ENCODE measurements at regions not wholly inside any gene's neighbourhood (a gene's known extent, or its start where the extent isn't known, plus 50 kb on each side); places are given as distances from the start of the nearest gene placed in this dataset.

GRCh38 chr20:4427940-4428586, 179.0 kb upstream of the ADRA1D start:
- Histone ChIP-seq H3K79me2 (ENCODE audit: control insufficient read depth, insufficient read depth, low read length) (no peaks in the 10 kb centered on the region), H3K9ac (ENCODE audit: low read length) (no peak overlapping the region), H3K27ac (ENCODE audit: low read length in 2 of 2) (no peak overlapping the region), H3K4me2 (replicated peaks; ENCODE audit: low read depth, low read length, poor library complexity, severe bottlenecking) (no peak overlapping the region), H3K27me3 (replicated peaks in 1 of 4; ENCODE audit: control extremely low read depth in 1 of 4, control insufficient read depth in 3 of 4, insufficient read depth in 4 of 4, low read length in 3 of 4) (no peaks in the 10 kb centered on the region), H3K9me3 (ENCODE audit: control extremely low read depth in 1 of 3, control insufficient read depth in 2 of 3, insufficient read depth in 1 of 3, low read length in 2 of 3) (no peaks in the 10 kb centered on the region), H3K4me1 (ENCODE audit: control insufficient read depth in 2 of 2, insufficient read depth in 2 of 2, low read length in 2 of 2) (no peaks in the 10 kb centered on the region), H4K20me1 (ENCODE audit: control insufficient read depth, insufficient read depth, low read length, poor library complexity, severe bottlenecking) (no peaks in the 10 kb centered on the region), H3K36me3 (replicated peaks in 1 of 2; ENCODE audit: control extremely low read depth in 1 of 2, control insufficient read depth in 1 of 2, extremely low read depth in 1 of 2, insufficient read depth in 2 of 2, low read length in 1 of 2) (no peaks in the 10 kb centered on the region), H3K4me3 (ENCODE audit: control extremely low read depth in 1 of 5, extremely low read depth in 1 of 5, insufficient read depth in 1 of 5, low read depth in 2 of 5, low read length in 4 of 5) (no peak overlapping the region), H2AFZ (ENCODE audit: insufficient read depth, low read depth, low read length, poor library complexity, severe bottlenecking) (no peak overlapping the region)
- ChIA-PET POLR2A (no interaction called here), CTCF (no interaction called here)
- no peaks in the 10 kb centered on the region for H3K9me3 Mint-ChIP-seq (ENCODE audit: insufficient read depth)
- WGBS (ENCODE audit: insufficient coverage) = 100% methylated on average over 3 of the region's 4 CpGs
- DNase-seq (no peak), ATAC-seq (ENCODE audit: low read depth) (no peak)
- no peak overlapping the region for H3K4me3 Mint-ChIP-seq
- no peak overlapping the region for H3K27ac Mint-ChIP-seq
- H3K27me3 Mint-ChIP-seq = peaks cover 15% of the 10 kb centered on the region
- intact Hi-C loops (cut with micrococcal nuclease) = no loop called here
- no peaks in the 10 kb centered on the region for H3K4me1 Mint-ChIP-seq
- TF ChIP-seq CTCF (IDR thresholded peaks at IDR 0.05) (no peak), EZH2 (IDR thresholded peaks at IDR 0.05; ENCODE audit: borderline replicate concordance, insufficient read depth, low read depth, low read length, poor library complexity, severe bottlenecking) (no peak)

DNA sequence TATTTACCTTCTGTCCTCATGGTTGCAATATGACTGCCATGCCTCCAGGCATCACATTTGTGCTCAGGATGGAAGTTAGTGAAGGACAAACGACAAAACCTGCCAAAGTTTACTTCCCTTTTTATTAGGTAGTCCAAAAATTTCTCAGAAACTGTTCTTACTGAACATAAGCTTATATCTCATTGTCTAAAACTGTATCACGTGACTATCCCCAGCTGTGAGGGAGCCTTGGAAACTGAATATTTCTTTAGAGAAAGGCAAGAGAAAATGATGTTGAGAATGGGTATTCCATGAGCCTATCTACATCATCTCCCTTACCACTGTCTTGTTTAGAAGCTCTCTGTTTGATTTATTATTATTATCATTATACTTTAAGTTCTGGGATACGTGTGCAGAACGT, 169.1 kb upstream of the ADRA1D start:
- intact Hi-C loops (cut with micrococcal nuclease) = no loop called here
- Mint-ChIP-seq H3K9me3 (ENCODE audit: insufficient read depth) (no peaks in the 10 kb centered on the region), H3K4me1 (peaks cover 3% of the 10 kb centered on the region), H3K27me3 (no peaks in the 10 kb centered on the region), H3K4me3 (no peak overlapping the region), H3K27ac (no peak overlapping the region)
- no peak for DNase-seq
- H3K9me3 ChIP-seq (ENCODE audit: control extremely low read depth in 1 of 3, control insufficient read depth in 2 of 3, insufficient read depth in 1 of 3, low read length in 2 of 3) = no peaks in the 10 kb centered on the region
- no peak for ATAC-seq (ENCODE audit: low read depth)
- H3K9ac ChIP-seq (ENCODE audit: low read length) = no peak overlapping the region
- H3K4me2 ChIP-seq (replicated peaks; ENCODE audit: low read depth, low read length, poor library complexity, severe bottlenecking) = no peak overlapping the region
- H3K79me2 ChIP-seq (ENCODE audit: control insufficient read depth, insufficient read depth, low read length) = no peaks in the 10 kb centered on the region
- no peak overlapping the region for H3K27ac ChIP-seq (ENCODE audit: low read length in 2 of 2)
- ChIA-PET POLR2A (no interaction called here), CTCF (no interaction called here)
- H3K36me3 ChIP-seq (replicated peaks in 1 of 2; ENCODE audit: control extremely low read depth in 1 of 2, control insufficient read depth in 1 of 2, extremely low read depth in 1 of 2, insufficient read depth in 2 of 2, low read length in 1 of 2) = no peaks in the 10 kb centered on the region
- 0% methylated on average over 1 of the region's 4 CpGs for WGBS (ENCODE audit: insufficient coverage)
- H4K20me1 ChIP-seq (ENCODE audit: control insufficient read depth, insufficient read depth, low read length, poor library complexity, severe bottlenecking) = no peaks in the 10 kb centered on the region
- no peak overlapping the region for H2AFZ ChIP-seq (ENCODE audit: insufficient read depth, low read depth, low read length, poor library complexity, severe bottlenecking)
- H3K4me1 ChIP-seq (ENCODE audit: control insufficient read depth in 2 of 2, insufficient read depth in 2 of 2, low read length in 2 of 2) = no peaks in the 10 kb centered on the region
- TF ChIP-seq EZH2 (IDR thresholded peaks at IDR 0.05; ENCODE audit: borderline replicate concordance, insufficient read depth, low read depth, low read length, poor library complexity, severe bottlenecking) (no peak), CTCF (IDR thresholded peaks at IDR 0.05) (no peak)
- no peaks in the 10 kb centered on the region for H3K27me3 ChIP-seq (replicated peaks in 1 of 4; ENCODE audit: control extremely low read depth in 1 of 4, control insufficient read depth in 3 of 4, insufficient read depth in 4 of 4, low read length in 3 of 4)
- no peak overlapping the region for H3K4me3 ChIP-seq (ENCODE audit: control extremely low read depth in 1 of 5, extremely low read depth in 1 of 5, insufficient read depth in 1 of 5, low read depth in 2 of 5, low read length in 4 of 5)

Data from B cell (primary cell).